SK-N-SH (cell line): ENCODE measurements at regions not wholly inside any gene's neighbourhood (a gene's known extent, or its start where the extent isn't known, plus 50 kb on each side); places are given as distances from the start of the nearest gene placed in this dataset.

ENCODE experiments used
- CTCF ChIA-PET: fragments of 300-600, 350-600 bp; formaldehyde crosslinking; extraction: SDS; loops from one replicate; lab custom pipeline; 2021; lab: Yijun Ruan, JAX
- POLR2A ChIA-PET: fragments of 350-600 bp; sonication (Branson Sonifier 250); formaldehyde crosslinking; extraction: SDS; loops from one replicate; lab custom pipeline; 2020; ENCODE audit warnings: antibody characterized with exemption, inconsistent platforms; lab: Yijun Ruan, JAX
- DNase-seq: peaks from one replicate; pipeline ENCODE4 v3.0.0; 2012
- H2AFZ ChIP-seq: fragments of 200-600 bp; sonication (generic); 2 replicates; pipeline ENCODE4 v1.8.1; 2016; ENCODE audit warnings: antibody characterized with exemption, mild to moderate bottlenecking, low read depth
- H3F3A ChIP-seq: fragments of 200-600 bp; sonication (generic); replicated peaks from 2 replicates; pipeline ENCODE3; 2016; ENCODE audit warnings: antibody characterized with exemption, mild to moderate bottlenecking; ENCODE audit not compliant: insufficient read depth
- H3K27ac ChIP-seq, 2 experiments: fragments of 200-500 bp in 1 of 2; fragments of 200-600 bp in 1 of 2; sonication (Bioruptor generic) in 1 of 2; sonication (generic), shearing (Covaris generic) in 1 of 2; 2 replicates each; pipeline versions ENCODE4 v1.5.1 to v1.6.1; 2014 to 2016; ENCODE audit warnings: low read depth in 2 of 2, inconsistent platforms in 1 of 2, low read length in 1 of 2, mild to moderate bottlenecking in 1 of 2, mixed read lengths in 1 of 2
- H3K27me3 ChIP-seq: fragments of 200-600 bp; sonication (generic), shearing (Covaris generic); 2 replicates; pipeline ENCODE4 v1.6.1; 2016; ENCODE audit warnings: mixed run types; ENCODE audit not compliant: insufficient read depth
- H3K36me3 ChIP-seq, 2 experiments: fragments of 200-500 bp in 1 of 2; fragments of 200-600 bp in 1 of 2; sonication (Bioruptor generic) in 1 of 2; sonication (generic) in 1 of 2; replicated peaks in 1 of 2; 2 replicates each; pipeline versions ENCODE3 to v1.5.1; 2014 to 2016; ENCODE audit warnings: low read length in 1 of 2, mild to moderate bottlenecking in 1 of 2; ENCODE audit not compliant: insufficient read depth in 2 of 2, control insufficient read depth in 1 of 2
- H3K4me1 ChIP-seq, 2 experiments: fragments of 200-500 bp in 1 of 2; fragments of 200-600 bp in 1 of 2; sonication (Bioruptor generic) in 1 of 2; sonication (generic), shearing (Covaris generic) in 1 of 2; 2 replicates each; pipeline versions ENCODE4 v1.5.1 to v1.6.1; 2014 to 2016; ENCODE audit warnings: low read depth in 1 of 2, low read length in 1 of 2, mixed run types in 1 of 2; ENCODE audit not compliant: insufficient read depth in 2 of 2, control insufficient read depth in 1 of 2
- H3K4me2 ChIP-seq: fragments of 200-600 bp; sonication (generic), shearing (Covaris generic); 2 replicates; pipeline ENCODE4 v1.6.1; 2017; ENCODE audit warnings: mixed run types
- H3K4me3 ChIP-seq, 2 experiments: fragments of 200-500 bp in 1 of 2; fragments of 200-600 bp in 1 of 2; sonication (Bioruptor generic) in 1 of 2; sonication (generic), shearing (Covaris generic) in 1 of 2; 2 replicates each; pipeline versions ENCODE4 v1.5.1 to v1.8.1; 2014 to 2016; ENCODE audit warnings: low read depth in 2 of 2, inconsistent platforms in 1 of 2, low read length in 1 of 2, mild to moderate bottlenecking in 1 of 2, mixed read lengths in 1 of 2, moderate library complexity in 1 of 2
- H3K79me2 ChIP-seq: fragments of 200-600 bp; sonication (generic); 2 replicates; pipeline ENCODE4 v1.8.1; 2017; ENCODE audit warnings: mild to moderate bottlenecking; ENCODE audit not compliant: insufficient read depth
- H3K9ac ChIP-seq: fragments of 200-600 bp; sonication (generic); 2 replicates; pipeline ENCODE4 v1.6.1; 2017; ENCODE audit warnings: mixed run types
- H3K9me2 ChIP-seq: fragments of 200-600 bp; sonication (generic); 2 replicates; pipeline ENCODE4 v1.6.1; 2017; ENCODE audit warnings: mixed run types
- H3K9me3 ChIP-seq: fragments of 200-600 bp; sonication (generic); 2 replicates; pipeline ENCODE4 v1.6.1; 2017; ENCODE audit warnings: mixed run types, mild to moderate bottlenecking, moderate library complexity
- H4K20me1 ChIP-seq: fragments of 200-600 bp; sonication (generic); 2 replicates; pipeline ENCODE4 v1.6.1; 2017; ENCODE audit warnings: mild to moderate bottlenecking, mixed run types; ENCODE audit not compliant: insufficient read depth
- CHD2 ChIP-seq: fragments of 150-350 bp; IDR thresholded peaks from 2 replicates; pipeline ENCODE4 v1.6.1; 2018; ENCODE audit warnings: low read length; ENCODE audit not compliant: partially characterized antibody
- EP300 ChIP-seq, 2 experiments: IDR thresholded peaks; 2 replicates each; pipeline versions ENCODE4 v1.4.0 to v1.6.1; 2012; ENCODE audit warnings: borderline replicate concordance in 1 of 2, low read depth in 1 of 2, low read length in 1 of 2
- EZH2phosphoT487 ChIP-seq: fragments of 200-600 bp; sonication (generic); IDR thresholded peaks from 2 replicates; pipeline ENCODE4 v1.6.1; 2017; ENCODE audit warnings: low read depth, mixed run types, mild to moderate bottlenecking, antibody characterized with exemption, moderate library complexity, borderline replicate concordance
- FOXM1 ChIP-seq: IDR thresholded peaks from 2 replicates; pipeline ENCODE4 v1.4.0; 2012; ENCODE audit warnings: low read depth, mild to moderate bottlenecking
- IRF3 ChIP-seq: fragments of 150-350 bp; IDR thresholded peaks from 2 replicates; pipeline ENCODE4 v1.6.1; 2016; ENCODE audit warnings: mild to moderate bottlenecking, low read depth, low read length
- MAX ChIP-seq: IDR thresholded peaks from 2 replicates; pipeline ENCODE4 v1.4.0; 2012; ENCODE audit warnings: low read depth
- NFIC ChIP-seq: IDR thresholded peaks from 2 replicates; pipeline ENCODE4 v1.4.0; 2012; ENCODE audit warnings: borderline replicate concordance
- PBX3 ChIP-seq: IDR thresholded peaks from 2 replicates; pipeline ENCODE4; 2012
- REST ChIP-seq: IDR thresholded peaks from 2 replicates; pipeline ENCODE4 v1.6.1; 2012; ENCODE audit warnings: mild to moderate bottlenecking, low read depth, low read length, moderate library complexity
- TEAD4 ChIP-seq: IDR thresholded peaks from 2 replicates; pipeline ENCODE4 v1.4.0; 2012; ENCODE audit warnings: mild to moderate bottlenecking, borderline replicate concordance; ENCODE audit not compliant: insufficient read depth
- USF2 ChIP-seq: fragments of 150-350 bp; IDR thresholded peaks from 2 replicates; pipeline ENCODE4 v1.6.1; 2017; ENCODE audit warnings: antibody characterized with exemption, low read length, low read depth, borderline replicate concordance
- YY1 ChIP-seq: IDR thresholded peaks from 2 replicates; pipeline ENCODE4 v1.4.0; 2012; ENCODE audit warnings: low read depth, mild to moderate bottlenecking
- WGBS: methylation state at CpG from one replicate; pipeline ENCODE4 v1.1.6; 2017; ENCODE audit warnings: low lambda C conversion rate; 5-methylcytosine and 5-hydroxymethylcytosine counted together

GRCh38 chr1:38741341-38741740 is 118.2 kb downstream of the RRAGC start:
- Histone ChIP-seq H2AFZ (no peak overlapping the region), H3K4me3 (no peak overlapping the region), H3K9ac (no peak overlapping the region), H3F3A (no peaks in the 10 kb centered on the region), H3K9me3 (no peaks in the 10 kb centered on the region), H3K27ac (no peak overlapping the region), H3K9me2 (no peaks in the 10 kb centered on the region), H3K27me3 (0 out of 2 replicates have a peak, but pooled peaks cover 5% of the 10 kb centered on the region), H3K36me3 (no peaks in the 10 kb centered on the region), H3K4me1 (no peaks in the 10 kb centered on the region), H4K20me1 (no peaks in the 10 kb centered on the region), H3K4me2 (no peak overlapping the region), H3K79me2 (no peaks in the 10 kb centered on the region)
- no peak for DNase-seq
- ChIA-PET POLR2A (no interaction called here), CTCF (no interaction called here)
- TF ChIP-seq YY1 (no peak), TEAD4 (no peak), EZH2phosphoT487 (no peak)
- WGBS = 38% methylated on average over 9 of the region's 9 CpGs

GRCh38 chr1:38740487-38740886 is 119.1 kb downstream of the RRAGC start:
- Histone ChIP-seq H4K20me1 (no peaks in the 10 kb centered on the region), H3K4me3 (no peak overlapping the region), H3K27ac (no peak overlapping the region), H3K36me3 (no peaks in the 10 kb centered on the region), H2AFZ (no peak overlapping the region), H3K9me2 (no peaks in the 10 kb centered on the region), H3K27me3 (0 out of 2 replicates have a peak, but pooled peaks cover 5% of the 10 kb centered on the region), H3F3A (no peaks in the 10 kb centered on the region), H3K4me2 (no peak overlapping the region), H3K79me2 (no peaks in the 10 kb centered on the region), H3K9ac (no peak overlapping the region), H3K4me1 (no peaks in the 10 kb centered on the region), H3K9me3 (no peaks in the 10 kb centered on the region)
- 13% methylated on average over 6 of the region's 6 CpGs for WGBS
- no peak for DNase-seq
- CTCF ChIA-PET = no interaction called here
- POLR2A ChIA-PET = no interaction called here
- TF ChIP-seq MAX (no peak), NFIC (no peak), EZH2phosphoT487 (no peak), PBX3 (no peak), CHD2 (no peak), USF2 (no peak)

GRCh38 chr1:38738207-38738606 is 121.4 kb downstream of the RRAGC start:
- no peak overlapping the region for H2AFZ ChIP-seq
- ChIA-PET CTCF (no interaction called here), POLR2A (no interaction called here)
- TF ChIP-seq EP300 (IDR thresholded peaks at IDR 0.05; ENCODE audit: borderline replicate concordance in 1 of 2, low read depth in 1 of 2, low read length in 1 of 2) (no peak), REST (no peak), NFIC (no peak), YY1 (no peak), EZH2phosphoT487 (no peak), IRF3 (no peak), CHD2 (no peak), PBX3 (no peak), FOXM1 (no peak)

More at GRCh38 chr1:38738207-38738606, 121.4 kb downstream of the RRAGC start:
- Histone ChIP-seq H3K27ac (no peak overlapping the region), H3K4me2 (no peak overlapping the region), H4K20me1 (no peaks in the 10 kb centered on the region), H3K9me2 (no peaks in the 10 kb centered on the region), H3K36me3 (no peaks in the 10 kb centered on the region), H3K4me3 (no peak overlapping the region), H3K27me3 (0 out of 2 replicates have a peak, but pooled peaks cover 5% of the 10 kb centered on the region), H3F3A (no peaks in the 10 kb centered on the region), H3K79me2 (no peaks in the 10 kb centered on the region), H3K4me1 (no peaks in the 10 kb centered on the region), H3K9ac (no peak overlapping the region), H3K9me3 (no peaks in the 10 kb centered on the region)
- no peak for DNase-seq
- WGBS = 50% methylated on average over 1 of the region's 6 CpGs
